SK-N-SH treated with all-trans-retinoic acid at 6 μM for 48 hours (cell line): ENCODE measurements at regions not wholly inside any gene's neighbourhood (a gene's known extent, or its start where the extent isn't known, plus 50 kb on each side); places are given as distances from the start of the nearest gene placed in this dataset.

Experiments used
- ATAC-seq: fragments of 200-7000 bp; cut with Tn5 transposase; 3 replicates; pipeline ENCODE4 v1.9.1; 2020; ENCODE audit warnings: mild to moderate bottlenecking, moderate library complexity
- ARNTL ChIP-seq: fragments of 450-650 bp; formaldehyde crosslinking; IDR thresholded peaks from 2 replicates; pipeline ENCODE4 v1.5.0; 2020; ENCODE audit warnings: low read depth, mild to moderate bottlenecking, moderate library complexity, borderline replicate concordance
- BACH2 ChIP-seq: fragments of 250-450 bp; sonication (Bioruptor Pico); IDR thresholded peaks from 2 replicates; pipeline ENCODE4 v1.9.0; 2021; ENCODE audit warnings: mild to moderate bottlenecking, borderline replicate concordance
- CSDC2 ChIP-seq: fragments of 250-450 bp; sonication (Bioruptor Pico); IDR thresholded peaks from 2 replicates; pipeline ENCODE4 v1.5.0; 2020; ENCODE audit warnings: mild to moderate bottlenecking, moderate library complexity
- ESRRG ChIP-seq: fragments of 250-450 bp; sonication (Bioruptor Pico); IDR thresholded peaks from 2 replicates; pipeline ENCODE4 v1.6.1; 2021; ENCODE audit warnings: mild to moderate bottlenecking
- GLIS3 ChIP-seq: fragments of 250-450 bp; sonication (Bioruptor Pico); IDR thresholded peaks from 2 replicates; pipeline ENCODE4 v1.5.0; 2020; ENCODE audit warnings: mild to moderate bottlenecking, moderate library complexity
- ISL1 ChIP-seq: fragments of 250-450 bp; sonication (Bioruptor Pico); IDR thresholded peaks from 2 replicates; pipeline ENCODE4 v2.1.2; 2022; ENCODE audit warnings: mild to moderate bottlenecking, moderate library complexity
- OSR1 ChIP-seq: fragments of 250-450 bp; sonication (Bioruptor Pico); IDR thresholded peaks from 2 replicates; pipeline ENCODE4 v1.8.0; 2022; ENCODE audit warnings: moderate library complexity, mild to moderate bottlenecking, inconsistent platforms
- PPARA ChIP-seq: fragments of 250-450 bp; sonication (Bioruptor Pico); IDR thresholded peaks from 2 replicates; pipeline ENCODE4 v1.5.0; 2020; ENCODE audit warnings: mild to moderate bottlenecking, borderline replicate concordance
- RARB ChIP-seq: fragments of 250-450 bp; sonication (Bioruptor Pico); IDR thresholded peaks from 2 replicates; pipeline ENCODE4 v1.8.0; 2021; ENCODE audit warnings: mild to moderate bottlenecking, moderate library complexity
- SNAI2 ChIP-seq: fragments of 250-450 bp; sonication (Bioruptor Pico); IDR thresholded peaks from 2 replicates; pipeline ENCODE4 v1.5.0; 2020; ENCODE audit warnings: mild to moderate bottlenecking, moderate library complexity
- TCF4 ChIP-seq: fragments of 250-450 bp; sonication (Bioruptor Pico); IDR thresholded peaks from 2 replicates; pipeline ENCODE4 v1.8.0; 2021; ENCODE audit warnings: mild to moderate bottlenecking, moderate library complexity, borderline replicate concordance
- TOX ChIP-seq: fragments of 250-450 bp; sonication (Bioruptor Pico); IDR thresholded peaks from 2 replicates; pipeline ENCODE4 v1.8.0; 2021; ENCODE audit warnings: mild to moderate bottlenecking, moderate library complexity, borderline replicate concordance
- ZC3H10 ChIP-seq: fragments of 250-450 bp; sonication (Bioruptor Pico); IDR thresholded peaks from 2 replicates; pipeline ENCODE4 v1.5.1; 2021; ENCODE audit warnings: mild to moderate bottlenecking, moderate library complexity
- ZFP3 ChIP-seq: fragments of 250-450 bp; sonication (Bioruptor Pico); IDR thresholded peaks from 2 replicates; pipeline ENCODE4 v1.5.0; 2020; ENCODE audit warnings: mild to moderate bottlenecking, moderate library complexity
- ZFP30 ChIP-seq: fragments of 450-650 bp; formaldehyde crosslinking; IDR thresholded peaks from 2 replicates; pipeline ENCODE4 v1.5.0; 2022; ENCODE audit warnings: mild to moderate bottlenecking, moderate library complexity
- ZNF565 ChIP-seq: fragments of 450-650 bp; formaldehyde crosslinking; conservative IDR thresholded peaks from 2 replicates; pipeline ENCODE4 v1.5.0; 2020; ENCODE audit warnings: low read depth, mild to moderate bottlenecking, moderate library complexity
- ZNF70 ChIP-seq: fragments of 450-650 bp; formaldehyde crosslinking; IDR thresholded peaks from 2 replicates; pipeline ENCODE4 v1.5.0; 2020; ENCODE audit warnings: mild to moderate bottlenecking, moderate library complexity
- ZNF8 ChIP-seq: fragments of 450-650 bp; formaldehyde crosslinking; IDR thresholded peaks from 2 replicates; pipeline ENCODE4 v1.5.0; 2020; ENCODE audit warnings: mild to moderate bottlenecking, moderate library complexity
- TF ChIP-seq, protein P1 (sequence below): fragments of 250-450 bp; sonication (Bioruptor Pico); IDR thresholded peaks from 2 replicates; pipeline ENCODE4 v1.5.1; 2021; ENCODE audit warnings: mild to moderate bottlenecking, moderate library complexity
- TF ChIP-seq, protein P2 (sequence below): fragments of 250-450 bp; sonication (Bioruptor Pico); IDR thresholded peaks from 2 replicates; pipeline ENCODE4 v1.5.1; 2020; ENCODE audit warnings: low read depth, mild to moderate bottlenecking, moderate library complexity
- TF ChIP-seq, protein P3 (sequence below): fragments of 250-450 bp; sonication (Bioruptor Pico); IDR thresholded peaks from 2 replicates; pipeline ENCODE4 v1.8.0; 2021; ENCODE audit warnings: low read depth, mild to moderate bottlenecking, moderate library complexity, borderline replicate concordance

DNA sequence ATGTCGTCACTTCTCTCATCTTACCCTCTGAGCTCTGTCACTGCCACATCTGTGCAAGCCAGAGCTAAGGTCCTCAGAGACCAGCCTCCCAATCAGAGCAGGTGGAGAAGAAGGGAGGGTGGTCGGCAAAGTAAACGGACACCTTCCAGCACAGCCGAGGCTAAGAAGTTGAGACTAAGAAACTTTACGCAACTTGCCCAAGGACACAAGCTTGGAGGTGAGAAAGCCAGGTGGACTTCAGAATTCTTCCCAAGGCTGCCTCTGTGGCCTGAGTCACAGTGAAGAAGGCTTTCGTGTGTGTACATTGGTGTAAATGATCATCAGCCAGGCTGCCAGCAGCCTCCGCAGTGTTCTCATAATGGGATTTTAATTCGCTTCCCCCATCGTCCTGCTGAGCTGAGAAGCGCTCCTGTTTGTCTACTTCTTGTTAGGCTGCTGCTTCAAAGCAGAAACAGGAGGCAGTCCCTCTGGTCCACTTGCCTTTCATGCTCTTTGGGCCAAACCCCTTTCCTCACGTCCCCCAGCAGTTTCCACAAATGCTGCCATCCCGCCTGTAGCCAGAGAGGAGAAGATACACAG lies 125.0 kb upstream of the RPL38 start:
- TF ChIP-seq ISL1 (CRISPR knock-in tag): no peak
- no peak for TF ChIP-seq TOX
- TF ChIP-seq ZFP30: no peak
- no peak for TF ChIP-seq SNAI2
- TF ChIP-seq RARB (CRISPR knock-in tag): no peak
- TF ChIP-seq ZFP3 (CRISPR knock-in tag): no peak
- TF ChIP-seq ZNF565 (CRISPR knock-in tag): no peak
- TF ChIP-seq ESRRG: no peak
- TF ChIP-seq, protein P1, sequence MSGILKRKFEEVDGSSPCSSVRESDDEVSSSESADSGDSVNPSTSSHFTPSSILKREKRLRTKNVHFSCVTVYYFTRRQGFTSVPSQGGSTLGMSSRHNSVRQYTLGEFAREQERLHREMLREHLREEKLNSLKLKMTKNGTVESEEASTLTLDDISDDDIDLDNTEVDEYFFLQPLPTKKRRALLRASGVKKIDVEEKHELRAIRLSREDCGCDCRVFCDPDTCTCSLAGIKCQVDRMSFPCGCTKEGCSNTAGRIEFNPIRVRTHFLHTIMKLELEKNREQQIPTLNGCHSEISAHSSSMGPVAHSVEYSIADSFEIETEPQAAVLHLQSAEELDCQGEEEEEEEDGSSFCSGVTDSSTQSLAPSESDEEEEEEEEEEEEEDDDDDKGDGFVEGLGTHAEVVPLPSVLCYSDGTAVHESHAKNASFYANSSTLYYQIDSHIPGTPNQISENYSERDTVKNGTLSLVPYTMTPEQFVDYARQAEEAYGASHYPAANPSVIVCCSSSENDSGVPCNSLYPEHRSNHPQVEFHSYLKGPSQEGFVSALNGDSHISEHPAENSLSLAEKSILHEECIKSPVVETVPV: no peak
- TF ChIP-seq CSDC2: no peak
- no peak for ATAC-seq

DNA sequence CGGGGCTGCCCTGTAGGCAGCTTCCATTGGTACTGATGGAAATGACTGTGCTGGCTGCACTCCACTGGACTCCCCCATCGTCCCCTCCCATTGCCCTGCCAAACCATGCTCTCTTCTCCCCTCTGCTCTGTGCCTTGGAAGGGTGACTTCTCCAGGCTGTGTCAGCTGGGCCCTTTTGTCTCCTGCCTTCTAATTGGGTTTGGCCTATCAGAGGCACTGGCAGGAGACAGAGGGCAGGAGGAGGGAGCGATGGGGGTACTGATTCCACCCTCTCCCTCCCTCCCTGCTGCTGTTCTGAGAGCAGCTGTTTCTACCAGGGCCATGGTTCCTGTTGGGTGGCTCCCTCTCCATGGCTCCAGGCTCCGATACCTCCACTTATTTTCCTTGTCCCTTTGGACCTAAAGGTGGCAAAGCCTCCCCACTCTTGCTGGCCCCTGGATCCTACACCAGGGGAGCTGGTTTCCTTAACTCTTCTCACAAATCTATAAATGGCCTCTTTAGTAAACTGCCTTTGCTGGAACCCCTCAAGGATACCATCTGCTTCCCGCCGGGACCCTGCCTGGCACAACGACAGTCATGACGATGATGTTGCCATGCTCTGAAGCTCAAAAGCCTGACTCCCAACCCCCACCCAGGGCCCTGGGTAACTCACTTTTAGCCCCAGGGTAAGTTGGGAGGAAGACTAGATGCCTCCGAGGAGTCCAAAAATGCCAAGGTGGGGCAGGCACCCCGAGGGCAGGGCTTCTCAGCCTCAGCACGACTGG lies 123.8 kb upstream of the RPL38 start:
- no peak for TF ChIP-seq TOX
- TF ChIP-seq, protein P1: no peak
- TF ChIP-seq ESRRG: no peak
- no peak for TF ChIP-seq SNAI2
- TF ChIP-seq, protein P2, sequence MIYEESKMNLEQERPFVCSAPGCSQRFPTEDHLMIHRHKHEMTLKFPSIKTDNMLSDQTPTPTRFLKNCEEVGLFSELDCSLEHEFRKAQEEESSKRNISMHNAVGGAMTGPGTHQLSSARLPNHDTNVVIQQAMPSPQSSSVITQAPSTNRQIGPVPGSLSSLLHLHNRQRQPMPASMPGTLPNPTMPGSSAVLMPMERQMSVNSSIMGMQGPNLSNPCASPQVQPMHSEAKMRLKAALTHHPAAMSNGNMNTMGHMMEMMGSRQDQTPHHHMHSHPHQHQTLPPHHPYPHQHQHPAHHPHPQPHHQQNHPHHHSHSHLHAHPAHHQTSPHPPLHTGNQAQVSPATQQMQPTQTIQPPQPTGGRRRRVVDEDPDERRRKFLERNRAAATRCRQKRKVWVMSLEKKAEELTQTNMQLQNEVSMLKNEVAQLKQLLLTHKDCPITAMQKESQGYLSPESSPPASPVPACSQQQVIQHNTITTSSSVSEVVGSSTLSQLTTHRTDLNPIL (CRISPR knock-in tag): no peak
- TF ChIP-seq ZFP30: no peak
- ATAC-seq: no peak

DNA sequence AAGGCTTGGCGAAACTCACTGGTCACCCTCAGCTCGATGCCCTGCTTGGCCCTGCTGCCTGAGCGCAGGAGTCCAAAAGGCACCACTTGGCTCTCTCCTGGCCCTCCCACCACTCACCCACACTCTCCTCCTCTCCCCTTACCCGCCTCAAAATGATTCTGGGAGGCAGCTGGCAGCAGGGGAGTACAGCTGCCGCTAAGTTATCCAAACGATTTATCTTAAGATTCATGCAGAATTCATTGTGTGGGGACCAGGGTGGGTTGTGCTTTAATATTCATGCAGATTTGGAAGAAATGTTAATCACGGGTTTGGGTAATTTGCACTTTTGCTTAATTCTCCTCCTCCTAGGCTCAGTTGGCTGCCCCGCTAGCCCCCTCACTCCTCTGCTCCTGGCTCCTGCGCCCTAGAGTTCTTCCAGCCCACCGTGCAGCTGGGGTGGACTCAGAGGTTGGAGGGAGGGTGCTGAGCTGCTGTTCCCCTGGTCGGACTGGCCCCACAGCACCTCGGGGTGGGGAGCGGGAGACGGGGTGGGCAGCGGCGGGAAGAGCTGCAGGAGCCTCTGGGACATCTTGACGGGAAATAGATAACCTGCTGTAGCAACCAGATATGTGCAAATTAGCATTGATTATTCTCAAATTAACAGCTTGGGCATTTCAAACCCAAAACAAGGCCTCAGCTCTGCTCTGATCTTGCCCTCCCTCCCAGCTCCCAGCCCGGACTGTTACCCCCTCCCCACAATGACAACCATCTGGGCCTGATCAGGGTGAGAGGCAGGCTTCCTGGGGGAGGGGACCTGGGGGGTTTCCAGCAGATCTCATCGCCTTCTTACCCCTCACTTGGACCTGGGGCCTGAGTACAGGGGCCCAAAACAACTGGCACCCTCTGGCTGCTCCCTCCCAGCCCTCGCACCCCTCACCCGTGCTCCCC lies 122.6 kb upstream of the RPL38 start:
- TF ChIP-seq ZNF8 (CRISPR knock-in tag) (no peak), SNAI2 (no peak), ISL1 (CRISPR knock-in tag) (no peak), ZC3H10 (no peak), ZNF565 (CRISPR knock-in tag) (no peak), GLIS3 (no peak), RARB (CRISPR knock-in tag) (no peak), TCF4 (CRISPR knock-in tag) (no peak), PPARA (CRISPR knock-in tag) (no peak), BACH2 (CRISPR knock-in tag) (no peak), ZNF70 (CRISPR knock-in tag) (no peak), ZFP30 (no peak), ZFP3 (CRISPR knock-in tag) (no peak), ARNTL (no peak), OSR1 (CRISPR knock-in tag) (no peak), TOX (no peak)
- TF ChIP-seq, protein P3, sequence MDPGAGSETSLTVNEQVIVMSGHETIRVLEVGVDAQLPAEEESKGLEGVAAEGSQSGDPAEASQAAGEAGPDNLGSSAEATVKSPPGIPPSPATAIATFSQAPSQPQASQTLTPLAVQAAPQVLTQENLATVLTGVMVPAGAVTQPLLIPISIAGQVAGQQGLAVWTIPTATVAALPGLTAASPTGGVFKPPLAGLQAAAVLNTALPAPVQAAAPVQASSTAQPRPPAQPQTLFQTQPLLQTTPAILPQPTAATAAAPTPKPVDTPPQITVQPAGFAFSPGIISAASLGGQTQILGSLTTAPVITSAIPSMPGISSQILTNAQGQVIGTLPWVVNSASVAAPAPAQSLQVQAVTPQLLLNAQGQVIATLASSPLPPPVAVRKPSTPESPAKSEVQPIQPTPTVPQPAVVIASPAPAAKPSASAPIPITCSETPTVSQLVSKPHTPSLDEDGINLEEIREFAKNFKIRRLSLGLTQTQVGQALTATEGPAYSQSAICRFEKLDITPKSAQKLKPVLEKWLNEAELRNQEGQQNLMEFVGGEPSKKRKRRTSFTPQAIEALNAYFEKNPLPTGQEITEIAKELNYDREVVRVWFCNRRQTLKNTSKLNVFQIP (CRISPR knock-in tag): no peak
- TF ChIP-seq, protein P2 (CRISPR knock-in tag): no peak
- TF ChIP-seq, protein P1: no peak
- ATAC-seq: no peak
